CD8-positive, alpha-beta memory T cell (primary cell): ENCODE measurements at regions not wholly inside any gene's neighbourhood (a gene's known extent, or its start where the extent isn't known, plus 50 kb on each side); places are given as distances from the start of the nearest gene placed in this dataset.

Experiments used
- CTCF ChIA-PET: fragments of 350-600 bp; sonication (Branson Sonifier 250); formaldehyde crosslinking; loops from one replicate; lab custom pipeline; 2021; ENCODE audit warnings: antibody characterized with exemption; lab: Charles Lee
- POLR2A ChIA-PET: fragments of 350-600 bp; sonication (Branson Sonifier 250); formaldehyde crosslinking; loops from one replicate; lab custom pipeline; 2021; ENCODE audit warnings: antibody characterized with exemption; lab: Charles Lee
- DNase-seq, 5 donors: peaks; one replicate each; pipeline versions ENCODE4 v3.0.0 to v3.0.0-alpha.2; 2020 to 2022; ENCODE audit warnings: mixed read lengths in 1 of 5
- H3K27ac ChIP-seq: one replicate; pipeline ENCODE4 v1.7.0; 2013; ENCODE audit warnings: low read depth, mild to moderate bottlenecking, low read length, moderate library complexity
- H3K27me3 ChIP-seq: 2 replicates; pipeline ENCODE4 v1.7.0; 2013; ENCODE audit warnings: low read length, mild to moderate bottlenecking; ENCODE audit not compliant: insufficient read depth, poor library complexity, severe bottlenecking
- H3K36me3 ChIP-seq: 2 replicates; pipeline ENCODE4 v1.7.0; 2013; ENCODE audit warnings: mild to moderate bottlenecking, low read length, moderate library complexity; ENCODE audit not compliant: insufficient read depth
- H3K4me1 ChIP-seq: 2 replicates; pipeline ENCODE4 v1.7.0; 2013; ENCODE audit warnings: mild to moderate bottlenecking, low read length, moderate library complexity; ENCODE audit not compliant: insufficient read depth
- H3K4me3 ChIP-seq: 2 replicates; pipeline ENCODE4 v1.7.0; 2013; ENCODE audit warnings: mild to moderate bottlenecking, low read length
- H3K9me3 ChIP-seq: 2 replicates; pipeline ENCODE4 v1.7.0; 2013; ENCODE audit warnings: mild to moderate bottlenecking, low read length
- H3K27ac Mint-ChIP-seq, 8 donors: one replicate each; pipeline ENCODE4 v1.8.0; 2020 to 2021; ENCODE audit warnings: mixed read lengths in 8 of 8, mild to moderate bottlenecking in 6 of 8, inconsistent platforms in 3 of 8, moderate library complexity in 3 of 8
- H3K27me3 Mint-ChIP-seq, 2 donors: one replicate each; pipeline ENCODE4 v1.8.0; 2020 to 2021; ENCODE audit warnings: mixed read lengths in 2 of 2, mild to moderate bottlenecking in 1 of 2, moderate library complexity in 1 of 2
- H3K36me3 Mint-ChIP-seq, 3 donors: one replicate each; pipeline ENCODE4 v1.8.0; 2020 to 2021; ENCODE audit warnings: mixed read lengths in 3 of 3, inconsistent platforms in 1 of 3, mild to moderate bottlenecking in 1 of 3
- H3K4me1 Mint-ChIP-seq, 3 donors: one replicate each; pipeline ENCODE4 v1.8.0; 2020 to 2021; ENCODE audit warnings: mixed read lengths in 3 of 3, inconsistent platforms in 1 of 3, mild to moderate bottlenecking in 1 of 3
- H3K4me3 Mint-ChIP-seq, 7 donors: one replicate each; pipeline ENCODE4 v1.8.0; 2020 to 2021; ENCODE audit warnings: mixed read lengths in 7 of 7, mild to moderate bottlenecking in 6 of 7, moderate library complexity in 4 of 7, inconsistent platforms in 2 of 7
- H3K9me3 Mint-ChIP-seq, 5 donors: one replicate each; pipeline ENCODE4 v1.8.0; 2020 to 2022; ENCODE audit warnings: mixed read lengths in 5 of 5, mild to moderate bottlenecking in 3 of 5, moderate library complexity in 2 of 5, inconsistent platforms in 1 of 5

DNA sequence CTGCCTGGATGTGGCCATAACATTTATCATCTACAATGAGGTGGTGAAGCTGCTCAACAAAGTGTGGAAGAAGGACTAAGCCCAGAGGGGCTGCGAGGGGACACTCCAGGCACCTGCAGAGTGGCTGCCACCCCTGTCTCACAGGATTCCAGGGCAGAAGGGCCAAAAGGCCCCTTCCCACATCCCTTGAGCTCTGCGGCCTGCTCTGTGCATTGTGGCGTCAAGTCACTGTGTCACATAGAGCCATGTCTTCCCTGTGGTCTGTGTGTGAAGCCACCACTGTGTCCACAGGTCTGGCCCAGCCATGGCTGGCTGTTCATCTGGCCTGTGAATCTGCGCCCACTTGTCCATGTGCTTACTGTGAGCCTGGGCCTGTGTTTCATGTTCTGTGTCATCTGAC is 1714.6 kb downstream of the TP53TG3F start:
- H3K9me3 ChIP-seq: no peaks in the 10 kb centered on the region
- no peaks in the 10 kb centered on the region for H3K27me3 ChIP-seq
- no peak overlapping the region for H3K27ac ChIP-seq
- H3K9me3 Mint-ChIP-seq: peaks cover 7 to 20% (median 15%) of the 10 kb centered on the region in 5 donors
- no peak overlapping the region for H3K27ac Mint-ChIP-seq
- CTCF ChIA-PET: no interaction called here
- POLR2A ChIA-PET: no interaction called here
- no peaks in the 10 kb centered on the region for H3K27me3 Mint-ChIP-seq
- DNase-seq: no peak
- H3K4me1 ChIP-seq: no peaks in the 10 kb centered on the region
- H3K36me3 ChIP-seq: no peaks in the 10 kb centered on the region
- H3K4me3 Mint-ChIP-seq: no peak overlapping the region
- H3K4me3 ChIP-seq: no peak overlapping the region
- H3K36me3 Mint-ChIP-seq: peaks cover 0 to 2% (median 0%) of the 10 kb centered on the region in 3 donors
- peaks cover 0 to 1% (median 0%) of the 10 kb centered on the region in 3 donors for H3K4me1 Mint-ChIP-seq

DNA sequence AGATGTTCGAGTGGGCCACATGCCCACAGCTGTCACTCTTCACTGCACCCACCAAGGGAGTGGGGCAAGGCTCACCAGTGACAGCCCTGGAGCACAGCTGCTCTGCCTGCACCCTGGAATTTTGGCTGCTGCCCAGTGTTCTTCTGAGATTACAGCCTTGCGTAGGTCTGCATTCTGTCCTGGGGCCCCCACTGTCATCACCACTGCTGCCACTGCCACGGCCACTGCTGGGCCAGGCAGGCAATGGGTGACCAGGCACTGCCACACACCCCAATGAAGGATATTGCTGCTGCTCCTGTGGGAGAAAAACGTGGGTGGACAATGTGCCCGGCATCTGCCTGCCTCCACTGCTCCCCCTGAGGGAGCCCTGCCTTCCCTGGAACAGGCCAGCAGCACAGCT is 1717.0 kb downstream of the TP53TG3F start:
- Histone ChIP-seq H3K36me3 (no peaks in the 10 kb centered on the region), H3K4me3 (no peak overlapping the region), H3K4me1 (no peaks in the 10 kb centered on the region), H3K27ac (no peak overlapping the region), H3K27me3 (no peaks in the 10 kb centered on the region), H3K9me3 (no peaks in the 10 kb centered on the region)
- Mint-ChIP-seq H3K9me3 (peaks cover 8 to 23% (median 13%) of the 10 kb centered on the region in 5 donors), H3K4me3 (no peak overlapping the region), H3K27ac (no peak overlapping the region), H3K36me3 (no peaks in the 10 kb centered on the region), H3K4me1 (peaks cover 0 to 1% (median 0%) of the 10 kb centered on the region in 3 donors), H3K27me3 (no peaks in the 10 kb centered on the region)
- ChIA-PET POLR2A (no interaction called here), CTCF (no interaction called here)
- DNase-seq: no peak

DNA sequence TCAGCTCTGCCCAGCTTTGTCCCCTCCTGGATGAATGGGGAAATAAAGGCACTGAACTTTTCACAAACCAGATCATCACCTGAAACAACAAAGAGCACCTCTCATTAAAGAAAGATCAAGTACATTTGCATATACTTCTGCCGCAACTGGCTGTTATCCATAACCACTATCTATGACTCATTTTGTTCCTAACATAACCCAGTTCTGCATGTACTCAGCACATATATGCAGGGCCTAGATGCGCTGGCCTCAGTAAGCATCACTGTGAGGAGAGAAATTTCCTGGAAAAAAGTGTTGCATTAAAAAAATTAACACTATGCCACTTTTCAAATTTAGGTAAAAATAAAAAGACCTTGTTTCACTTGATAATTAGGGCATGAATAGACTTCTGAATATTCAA is 1718.4 kb downstream of the TP53TG3F start:
- Mint-ChIP-seq H3K9me3 (peaks cover 6 to 24% (median 14%) of the 10 kb centered on the region in 5 donors), H3K27me3 (no peaks in the 10 kb centered on the region), H3K36me3 (no peaks in the 10 kb centered on the region), H3K27ac (no peak overlapping the region), H3K4me1 (peaks cover 0 to 1% (median 0%) of the 10 kb centered on the region in 3 donors), H3K4me3 (no peak overlapping the region)
- Histone ChIP-seq H3K4me3 (no peak overlapping the region), H3K36me3 (no peaks in the 10 kb centered on the region), H3K4me1 (no peaks in the 10 kb centered on the region), H3K27ac (no peak overlapping the region), H3K9me3 (no peaks in the 10 kb centered on the region), H3K27me3 (no peaks in the 10 kb centered on the region)
- CTCF ChIA-PET: no interaction called here
- DNase-seq: no peak
- POLR2A ChIA-PET: no interaction called here

DNA sequence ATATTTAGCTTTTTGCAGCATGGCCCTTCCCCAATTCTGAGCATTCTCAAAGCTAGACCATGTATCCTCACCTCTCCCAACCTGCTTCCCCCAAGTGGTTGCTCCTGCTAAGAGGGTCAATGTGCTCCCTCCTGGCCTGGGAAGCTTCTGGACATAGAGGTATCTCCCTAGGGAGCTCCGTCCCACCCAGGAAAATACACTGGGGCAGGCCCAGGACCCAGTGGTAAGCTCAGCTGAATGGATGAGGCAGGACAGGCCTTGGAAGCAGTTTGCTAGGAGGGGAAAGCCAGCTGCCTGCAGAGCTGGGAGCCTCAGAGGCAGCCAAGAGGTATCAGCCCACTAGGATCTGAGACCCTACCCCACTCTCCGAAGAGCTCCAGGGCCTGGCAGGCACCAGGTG is 1721.6 kb downstream of the TP53TG3F start:
- H3K36me3 ChIP-seq: no peaks in the 10 kb centered on the region
- H3K4me1 Mint-ChIP-seq: peaks cover 0 to 1% (median 0%) of the 10 kb centered on the region in 3 donors
- H3K27me3 ChIP-seq: no peaks in the 10 kb centered on the region
- no peak overlapping the region for H3K4me3 ChIP-seq
- H3K27me3 Mint-ChIP-seq: no peaks in the 10 kb centered on the region
- DNase-seq: no peak
- ChIA-PET POLR2A (no interaction called here), CTCF (no interaction called here)
- H3K9me3 Mint-ChIP-seq: peaks cover 10 to 31% (median 17%) of the 10 kb centered on the region in 5 donors
- no peaks in the 10 kb centered on the region for H3K4me1 ChIP-seq
- H3K36me3 Mint-ChIP-seq: peaks cover 0 to 9% (median 0%) of the 10 kb centered on the region in 3 donors
- no peak overlapping the region for H3K27ac Mint-ChIP-seq
- H3K27ac ChIP-seq: no peak overlapping the region
- no peaks in the 10 kb centered on the region for H3K9me3 ChIP-seq
- no peak overlapping the region for H3K4me3 Mint-ChIP-seq

DNA sequence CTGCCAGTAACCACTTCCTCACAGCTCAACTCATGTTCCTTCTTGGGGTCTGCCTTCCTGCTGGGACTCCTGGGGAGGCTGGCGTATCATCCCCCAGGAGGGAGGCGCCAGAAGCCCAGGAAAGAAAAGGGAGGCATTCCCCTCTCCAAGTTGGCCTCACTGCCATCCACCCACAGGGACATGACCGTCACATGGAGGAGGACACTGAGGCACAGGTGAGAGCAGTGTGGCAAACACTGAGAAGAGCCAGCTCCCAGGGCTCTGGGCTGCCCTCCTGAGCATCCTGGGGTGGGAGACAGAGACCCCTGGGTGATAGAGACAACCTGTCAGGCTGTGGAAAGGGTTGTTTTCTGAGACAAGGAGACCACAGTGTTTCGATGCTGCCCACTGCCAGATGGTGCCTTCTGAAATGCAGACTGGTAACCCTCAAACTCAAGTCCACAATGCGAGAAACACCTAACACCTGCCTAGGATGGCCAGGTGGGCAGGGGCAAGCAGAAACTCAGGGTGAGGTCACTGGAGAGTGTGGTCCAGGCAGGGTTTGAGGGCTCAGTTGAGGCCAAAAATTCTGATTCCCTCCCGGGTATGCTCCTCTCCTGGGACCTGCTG is 1722.1 kb downstream of the TP53TG3F start:
- H3K9me3 Mint-ChIP-seq: peaks cover 12 to 35% (median 17%) of the 10 kb centered on the region in 5 donors
- H3K4me3 Mint-ChIP-seq: no peak overlapping the region
- no peaks in the 10 kb centered on the region for H3K9me3 ChIP-seq

DNA sequence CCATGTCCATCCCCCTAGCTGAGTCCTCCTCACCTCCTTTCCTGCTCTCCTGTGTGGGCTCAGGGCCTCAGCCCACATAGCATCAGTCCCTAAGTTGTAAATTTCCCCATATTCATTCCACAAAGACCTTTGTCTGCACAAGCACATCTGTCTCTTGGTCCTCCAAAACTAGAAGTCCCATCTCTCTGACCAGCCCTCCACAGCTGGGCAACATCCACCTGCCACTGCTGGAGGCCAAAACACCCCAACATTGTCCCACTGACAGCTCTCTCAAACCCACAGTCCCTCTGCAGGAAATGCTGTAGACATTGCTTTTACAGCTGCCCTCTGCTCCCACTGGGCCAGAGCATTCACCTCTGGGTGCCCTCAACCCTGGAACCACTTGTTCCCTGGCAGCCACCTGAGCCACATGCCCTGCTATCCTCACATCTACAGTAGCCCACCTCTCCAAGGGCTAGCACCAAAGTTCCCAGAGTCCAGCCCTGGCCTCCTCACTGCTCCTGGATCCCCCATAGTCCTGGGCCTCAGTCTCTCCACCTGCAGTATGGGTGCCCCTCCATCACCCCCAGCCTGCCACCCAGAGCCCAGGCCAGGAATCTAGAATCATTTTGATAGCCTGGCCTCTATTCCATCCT is 1722.7 kb downstream of the TP53TG3F start:
- CTCF ChIA-PET: no interaction called here
- no peak for DNase-seq

More for the DNA sequence above, 1722.1 kb downstream of the TP53TG3F start:
- Histone ChIP-seq H3K27ac (no peak overlapping the region), H3K4me3 (no peak overlapping the region), H3K27me3 (no peaks in the 10 kb centered on the region), H3K4me1 (no peaks in the 10 kb centered on the region), H3K36me3 (no peaks in the 10 kb centered on the region)
- Mint-ChIP-seq H3K4me1 (peaks cover 0 to 1% (median 0%) of the 10 kb centered on the region in 3 donors), H3K36me3 (peaks cover 0 to 9% (median 0%) of the 10 kb centered on the region in 3 donors), H3K27ac (no peak overlapping the region), H3K27me3 (no peaks in the 10 kb centered on the region)
- POLR2A ChIA-PET: no interaction called here
- CTCF ChIA-PET: no interaction called here
- no peak for DNase-seq

DNA sequence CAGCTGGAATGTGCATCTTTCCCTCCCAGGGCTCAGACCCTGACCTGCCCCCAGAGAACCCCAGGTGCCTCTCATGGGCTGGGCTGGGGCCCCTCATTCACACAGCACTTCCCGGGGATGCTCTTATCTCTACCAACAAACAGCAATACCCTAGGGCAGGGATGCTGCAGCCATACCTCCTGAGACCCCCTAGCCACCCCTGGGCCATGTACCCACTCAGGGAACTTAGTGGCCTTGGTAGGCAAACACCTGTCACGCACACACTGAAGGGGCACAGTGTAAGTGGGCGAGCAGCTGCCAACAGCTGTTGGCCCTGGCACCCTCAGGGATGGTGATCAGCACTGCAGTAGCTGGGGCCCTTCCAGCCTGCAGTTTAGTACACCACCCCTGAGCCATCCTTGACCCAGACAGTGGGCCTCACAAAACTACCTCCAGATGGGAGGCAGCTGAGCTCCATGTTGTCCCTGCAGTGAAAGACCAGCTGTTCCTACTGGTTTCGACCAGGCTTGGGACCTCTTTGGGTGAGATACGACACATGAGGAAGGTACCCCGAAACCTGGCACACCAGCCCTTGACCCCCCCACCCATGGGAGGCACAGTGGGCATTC is 1723.6 kb downstream of the TP53TG3F start:
- H3K36me3 Mint-ChIP-seq: peaks cover 0 to 9% (median 0%) of the 10 kb centered on the region in 3 donors
- Histone ChIP-seq H3K36me3 (no peaks in the 10 kb centered on the region), H3K4me1 (no peaks in the 10 kb centered on the region), H3K27me3 (no peaks in the 10 kb centered on the region), H3K9me3 (no peaks in the 10 kb centered on the region), H3K4me3 (no peak overlapping the region), H3K27ac (no peak overlapping the region)
- CTCF ChIA-PET: no interaction called here
- POLR2A ChIA-PET: no interaction called here
- no peak for DNase-seq
- no peaks in the 10 kb centered on the region for H3K27me3 Mint-ChIP-seq
- no peak overlapping the region for H3K4me3 Mint-ChIP-seq
- H3K9me3 Mint-ChIP-seq: peaks cover 12 to 29% (median 15%) of the 10 kb centered on the region in 5 donors
- H3K4me1 Mint-ChIP-seq: peaks cover 0 to 2% (median 0%) of the 10 kb centered on the region in 3 donors
- H3K27ac Mint-ChIP-seq: peak overlapping the region in 1 of 8 donors; percentile 77

More for the DNA sequence above, 1722.7 kb downstream of the TP53TG3F start:
- Histone ChIP-seq H3K36me3 (no peaks in the 10 kb centered on the region), H3K9me3 (no peaks in the 10 kb centered on the region), H3K27ac (no peak overlapping the region), H3K4me3 (no peak overlapping the region), H3K4me1 (no peaks in the 10 kb centered on the region), H3K27me3 (no peaks in the 10 kb centered on the region)
- Mint-ChIP-seq H3K27ac (no peak overlapping the region), H3K4me1 (peaks cover 0 to 2% (median 0%) of the 10 kb centered on the region in 3 donors), H3K27me3 (no peaks in the 10 kb centered on the region), H3K4me3 (no peak overlapping the region), H3K9me3 (peaks cover 12 to 34% (median 18%) of the 10 kb centered on the region in 5 donors), H3K36me3 (peaks cover 0 to 9% (median 0%) of the 10 kb centered on the region in 3 donors)
- POLR2A ChIA-PET: no interaction called here

DNA sequence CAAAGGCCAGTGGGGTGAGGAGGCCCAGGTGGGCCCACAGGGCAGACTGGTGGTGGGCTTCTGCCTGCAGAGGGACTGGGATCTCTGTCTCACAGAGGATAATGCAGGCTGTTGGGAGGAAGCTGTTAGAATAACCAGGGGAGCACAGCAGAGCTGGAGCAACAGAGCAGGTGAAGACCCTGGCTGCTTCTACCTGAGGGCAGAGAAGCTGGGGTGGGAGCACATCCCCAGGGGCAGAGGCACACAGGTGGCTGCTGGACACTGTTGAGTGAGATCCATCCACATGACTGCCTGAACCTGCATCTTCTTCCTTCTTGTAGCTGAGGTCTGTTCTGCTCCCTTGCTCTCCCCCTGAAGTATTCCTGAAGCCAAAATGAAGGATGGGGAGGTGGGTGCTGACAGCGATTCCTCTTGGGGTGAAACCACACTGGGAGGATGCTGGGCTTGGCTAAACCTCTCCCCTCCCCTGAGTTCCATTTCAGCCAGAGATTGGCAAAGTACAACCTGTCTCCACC is 1725.0 kb downstream of the TP53TG3F start:
- Histone ChIP-seq H3K27me3 (no peaks in the 10 kb centered on the region), H3K4me1 (no peaks in the 10 kb centered on the region), H3K4me3 (no peak overlapping the region), H3K9me3 (no peaks in the 10 kb centered on the region), H3K36me3 (no peaks in the 10 kb centered on the region), H3K27ac (no peak overlapping the region)
- no peak for DNase-seq
- POLR2A ChIA-PET: no interaction called here
- Mint-ChIP-seq H3K27me3 (peaks cover 0 to 1% of the 10 kb centered on the region in 2 donors), H3K36me3 (peaks cover 0 to 9% (median 0%) of the 10 kb centered on the region in 3 donors), H3K27ac (no peak overlapping the region), H3K9me3 (peaks cover 12 to 29% (median 15%) of the 10 kb centered on the region in 5 donors), H3K4me1 (peaks cover 0 to 2% (median 0%) of the 10 kb centered on the region in 3 donors), H3K4me3 (no peak overlapping the region)
- CTCF ChIA-PET: no interaction called here
